Activated T-helper 1 cell treated with anti-CD3 and anti-CD28 coated beads, Interleukin-2, amount 50 U/mL, for 16 hours (primary cell): ENCODE measurements at regions not wholly inside any gene's neighbourhood (a gene's known extent, or its start where the extent isn't known, plus 50 kb on each side); places are given as distances from the start of the nearest gene placed in this dataset.

ENCODE experiments used
- DNase-seq, 2 donors: peaks; one replicate each; pipeline ENCODE4 v3.0.0-alpha.2; 2020; ENCODE audit warnings: low read depth in 1 of 2, low spot score in 1 of 2

DNA sequence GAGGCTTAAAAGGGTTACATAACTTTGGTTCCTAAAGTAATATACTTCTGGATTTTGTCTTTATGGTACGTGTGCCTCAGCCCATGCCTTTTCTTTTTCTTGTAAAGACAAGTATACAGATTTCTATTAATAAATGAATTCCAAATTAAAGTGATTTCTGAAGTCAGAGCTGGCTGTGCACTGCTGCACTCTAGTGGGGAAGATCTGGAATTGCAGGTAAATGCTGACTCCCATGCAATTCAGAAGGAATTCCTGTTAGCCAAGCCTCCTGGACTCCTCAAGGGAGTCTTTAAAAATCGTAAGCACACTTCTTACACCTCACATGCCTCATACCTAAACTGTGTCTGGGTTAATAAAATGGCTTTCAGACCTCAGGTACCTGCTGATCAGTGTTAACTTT, 118.4 kb upstream of the SLC7A1 start:
- DNase-seq = no peak

DNA sequence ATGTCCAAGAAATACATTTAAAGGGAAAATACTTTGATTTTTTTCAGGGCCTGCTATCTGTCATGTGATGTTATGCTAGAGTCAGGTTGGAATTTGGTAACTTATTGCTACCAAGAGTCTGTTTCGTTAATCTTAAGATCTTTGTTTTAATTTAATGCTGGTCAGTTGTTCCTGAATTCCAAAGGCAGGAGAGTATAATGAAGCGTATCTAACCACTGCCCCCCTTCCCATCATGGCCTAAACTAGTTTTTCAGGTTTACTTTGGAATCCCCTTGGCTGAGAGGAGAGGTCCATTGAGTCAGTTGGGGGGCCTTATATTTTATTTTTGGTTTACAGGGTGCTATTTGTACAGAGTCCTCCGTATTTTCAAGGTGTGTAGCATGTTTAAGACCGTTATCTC, 116.3 kb upstream of the SLC7A1 start:
- no peak for DNase-seq

DNA sequence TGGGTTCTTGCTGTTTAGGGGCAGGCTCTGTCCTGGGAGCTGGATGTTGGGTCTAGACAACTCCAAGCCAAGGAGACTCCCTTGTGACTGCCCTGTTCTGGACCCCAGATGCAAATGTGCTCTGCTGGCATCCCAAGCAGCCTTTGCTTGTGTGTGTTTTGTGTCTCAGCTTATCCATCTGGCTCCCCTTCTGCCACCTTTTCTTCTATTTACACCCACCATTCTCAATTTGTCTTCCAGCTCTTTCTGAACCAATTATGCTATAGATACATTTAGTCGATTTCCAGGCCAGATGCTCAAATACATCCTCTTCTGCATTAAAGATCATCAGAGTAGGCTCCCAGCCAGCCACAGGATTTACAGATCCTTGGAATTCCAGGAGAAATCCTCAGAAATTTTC, 115.0 kb upstream of the SLC7A1 start:
- no peak for DNase-seq

DNA sequence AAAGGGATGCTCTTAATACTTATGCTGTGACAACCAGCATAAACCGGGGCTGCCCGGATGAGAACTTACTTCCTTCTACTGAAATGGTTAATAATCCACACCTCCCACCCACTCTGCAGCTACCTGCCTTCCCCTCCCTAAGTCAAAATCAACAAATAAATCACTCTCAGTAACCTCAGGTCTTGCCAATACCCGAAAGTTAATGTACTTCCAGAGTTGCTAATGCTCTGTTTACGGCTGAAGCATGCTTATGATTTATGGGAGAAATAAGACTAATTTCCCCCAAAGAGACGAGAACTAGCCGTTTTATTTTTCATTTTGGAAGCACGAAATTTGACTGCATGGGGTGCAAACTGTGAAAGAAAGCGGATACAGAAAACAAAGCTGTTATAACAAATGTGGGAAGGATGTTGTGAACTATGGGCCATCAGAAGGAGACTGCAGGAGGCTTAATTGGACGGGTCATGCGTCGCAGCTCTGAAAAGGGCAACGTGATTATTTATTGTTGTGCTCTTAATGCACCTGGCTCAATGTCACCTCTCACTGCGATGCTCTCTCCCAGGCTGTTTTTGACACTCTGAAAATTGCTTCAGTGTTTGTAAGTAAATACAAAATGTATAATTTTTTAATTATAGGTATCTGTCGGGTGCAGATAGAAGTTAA, 114.0 kb upstream of the SLC7A1 start:
- DNase-seq = no peak

DNA sequence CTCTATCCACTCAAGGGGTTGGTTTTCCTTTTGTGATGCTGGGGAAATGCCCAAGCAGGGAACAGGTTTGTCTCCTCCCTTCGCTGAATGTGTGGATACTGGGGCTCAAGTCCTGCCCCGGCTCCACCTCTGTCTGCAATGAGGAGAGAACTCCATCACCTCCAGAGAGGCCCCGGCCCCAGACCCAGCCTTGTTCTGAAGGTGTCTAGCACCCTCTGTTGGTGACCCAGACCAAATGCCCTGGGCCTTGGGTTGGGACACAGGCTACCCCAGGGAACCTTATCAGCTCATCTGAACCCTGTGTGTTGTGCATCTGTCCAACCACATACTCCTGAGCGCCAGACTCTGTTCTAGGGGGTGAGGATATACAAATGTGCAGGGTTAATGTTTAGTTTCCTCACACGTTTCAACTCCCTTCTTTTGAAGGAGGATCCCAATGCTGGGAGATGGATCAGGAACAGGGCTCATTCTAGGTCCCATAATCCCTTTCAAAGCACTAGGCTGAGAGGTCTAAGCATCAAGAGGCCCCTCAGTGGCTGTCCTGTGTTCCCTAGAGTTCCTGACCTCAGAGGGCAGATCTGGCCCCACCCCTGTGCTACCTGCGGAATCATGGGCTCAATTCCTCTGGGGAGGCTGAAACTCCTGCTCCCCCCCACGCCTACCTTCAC, 112.5 kb upstream of the SLC7A1 start:
- peak; percentile 9 to 20 for DNase-seq

DNA sequence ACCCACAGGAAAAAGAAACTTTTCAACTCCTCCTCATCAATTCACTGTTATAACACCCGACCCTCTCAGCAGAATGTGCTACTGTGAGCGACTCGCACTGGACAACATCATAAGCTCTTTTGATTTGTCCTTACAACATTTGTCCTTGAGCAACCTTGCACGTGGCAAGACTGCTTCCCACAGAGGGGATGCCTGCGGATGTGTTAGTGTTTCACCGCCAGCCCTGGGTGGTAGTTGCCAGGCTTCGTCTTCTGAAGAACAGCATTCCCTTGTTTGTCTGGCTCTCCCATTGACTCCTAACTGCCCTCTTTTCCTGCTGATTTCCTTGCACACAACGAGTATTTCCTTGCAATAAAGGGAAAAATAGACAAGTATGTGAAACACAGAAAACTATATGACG, 111.4 kb upstream of the SLC7A1 start:
- DNase-seq = no peak

DNA sequence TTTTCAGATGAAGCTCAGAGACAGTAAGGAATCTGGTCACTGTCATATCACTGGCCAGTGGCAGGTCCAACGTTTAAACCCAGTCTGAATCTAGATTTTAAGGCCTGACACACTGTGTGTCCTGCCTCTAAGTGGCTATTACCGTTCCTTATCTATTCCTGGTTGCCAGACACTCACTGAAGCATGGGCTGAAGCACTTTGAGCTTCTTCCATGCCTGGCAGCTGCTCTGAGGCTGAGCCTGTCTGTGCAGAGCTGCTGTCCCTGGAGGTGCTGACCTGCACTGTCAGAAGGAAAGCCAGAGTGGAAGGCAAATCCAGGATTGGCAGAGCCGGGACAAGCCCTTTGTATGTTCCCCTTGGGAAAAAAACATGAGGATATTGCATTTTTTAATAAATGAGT, 109.2 kb upstream of the SLC7A1 start:
- no peak for DNase-seq

DNA sequence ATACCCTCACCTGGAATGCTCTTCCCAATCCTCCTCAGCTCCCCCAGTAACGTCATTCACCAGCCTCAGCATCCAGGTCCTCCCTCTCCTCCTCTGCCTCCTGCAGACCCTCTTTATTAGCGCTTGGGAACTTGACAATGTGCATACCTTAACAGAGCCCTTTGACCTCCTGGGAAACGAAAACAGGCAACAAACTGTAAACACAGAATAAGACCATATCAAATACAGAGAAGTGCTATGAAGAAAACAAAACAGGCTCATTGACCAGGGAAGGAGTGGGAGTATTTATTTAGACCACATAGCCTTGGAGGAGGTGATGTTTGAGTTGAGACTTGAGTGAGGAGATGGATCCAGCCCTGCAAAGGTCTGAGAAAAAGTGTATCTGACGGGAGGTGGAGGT, 107.9 kb upstream of the SLC7A1 start:
- no peak for DNase-seq

DNA sequence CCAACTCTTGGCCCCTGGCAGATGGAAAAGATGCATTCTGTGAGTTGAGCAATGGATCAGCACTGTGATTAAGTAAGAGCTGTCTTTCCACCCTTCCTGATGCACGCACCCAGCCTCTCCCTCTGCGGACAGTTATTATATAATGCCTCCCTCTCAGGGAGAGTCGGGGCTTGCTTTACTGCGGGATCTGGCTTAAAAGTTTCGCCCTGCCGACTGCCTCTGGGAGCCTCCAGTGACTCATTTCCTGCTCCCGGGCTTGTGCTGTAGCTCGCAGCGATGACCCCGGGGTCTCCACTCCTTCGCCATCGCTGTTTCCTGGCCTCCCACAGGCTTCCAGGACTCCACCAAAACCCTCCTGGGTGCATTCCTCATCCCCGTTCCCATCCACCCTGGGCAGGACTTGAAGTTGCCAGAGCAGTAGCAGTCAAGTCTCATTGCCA, 107.4 kb upstream of the SLC7A1 start:
- DNase-seq = no peak

DNA sequence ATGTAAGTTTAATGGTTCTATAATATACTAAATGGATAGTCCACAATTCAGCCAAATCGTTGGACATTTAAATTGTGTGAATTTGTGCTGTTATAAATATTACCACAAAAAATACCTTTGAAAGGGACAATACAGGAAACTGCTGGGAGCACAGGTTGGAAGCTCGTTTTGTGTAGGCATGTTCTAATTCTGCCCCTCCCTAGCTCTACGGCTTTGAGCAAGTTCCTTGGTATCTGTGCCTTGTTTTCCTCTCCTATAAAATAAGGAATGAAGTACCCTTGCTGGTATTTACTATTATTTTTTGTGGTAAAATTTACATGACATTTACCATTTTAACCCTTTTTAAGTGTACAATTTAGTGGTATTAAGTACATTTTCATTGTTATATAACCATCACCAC, 102.6 kb upstream of the SLC7A1 start:
- DNase-seq = no peak

DNA sequence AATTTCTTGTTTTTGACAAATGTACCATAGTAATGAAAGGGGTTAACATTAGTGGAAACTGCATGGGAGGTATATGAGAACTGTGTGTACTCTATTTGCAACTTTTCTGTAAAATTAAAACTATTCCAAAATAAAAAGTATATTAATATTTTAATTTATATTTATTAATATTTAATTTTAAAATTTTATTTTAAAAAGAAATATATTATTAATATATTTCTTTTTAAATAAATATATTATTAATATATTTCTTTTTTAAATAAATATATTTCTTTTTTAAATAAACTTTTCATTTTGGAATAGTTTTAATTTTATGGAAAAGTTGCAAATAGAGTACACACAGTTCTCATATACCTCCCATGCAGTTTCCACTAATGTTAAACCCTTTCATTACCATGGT, 101.1 kb upstream of the SLC7A1 start:
- DNase-seq = no peak

DNA sequence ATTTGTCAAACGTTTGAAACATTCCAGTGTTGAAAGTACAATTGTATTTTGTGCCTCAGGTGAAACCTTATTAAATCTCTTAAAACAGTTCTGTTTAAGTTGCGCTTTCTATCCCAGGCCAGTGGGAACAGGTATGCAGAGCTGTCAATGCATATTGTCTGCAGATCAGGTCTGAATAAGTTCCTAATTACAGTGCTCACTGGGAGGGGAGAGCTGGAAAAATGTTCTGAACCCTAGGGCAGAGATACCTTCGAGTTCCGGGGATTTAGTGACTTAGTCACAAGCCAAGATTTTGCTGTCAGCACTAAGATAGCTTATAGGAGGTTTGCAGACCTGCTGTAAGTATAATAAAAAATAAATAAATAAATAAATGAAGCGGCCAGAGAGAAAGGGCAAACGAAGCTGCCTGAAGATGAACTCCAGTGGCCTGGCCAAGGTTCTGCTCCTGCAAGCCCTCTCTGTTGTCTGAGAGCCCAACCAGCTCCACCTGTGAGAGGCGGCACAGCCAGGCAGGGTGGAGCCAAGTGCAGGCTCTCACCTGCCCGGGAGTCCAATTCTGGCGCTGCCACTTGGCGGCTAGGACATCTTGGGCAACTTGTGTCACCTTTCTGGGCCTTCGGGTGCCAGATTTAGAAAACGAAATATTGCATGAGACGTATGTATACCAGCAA, 97.9 kb upstream of the SLC7A1 start:
- DNase-seq = no peak

DNA sequence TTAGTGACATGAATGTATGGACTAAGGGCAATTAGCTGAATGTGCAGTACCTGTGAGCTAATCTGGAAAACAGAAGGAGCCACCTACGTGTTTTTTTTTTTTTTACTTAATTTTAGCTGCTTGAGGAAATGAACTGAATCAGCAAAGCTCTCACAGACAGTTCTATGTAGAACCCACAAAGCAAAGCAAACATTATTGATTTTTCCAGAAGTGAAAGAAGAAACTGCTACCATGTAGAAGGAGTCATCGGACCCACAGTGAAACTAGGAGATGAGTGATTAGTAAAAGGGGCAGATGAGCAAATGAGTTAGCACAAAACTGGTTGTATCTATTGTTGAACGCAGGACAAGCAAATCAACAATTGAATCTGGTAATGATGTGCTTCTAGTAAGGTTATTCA, 94.1 kb upstream of the SLC7A1 start:
- DNase-seq = no peak

DNA sequence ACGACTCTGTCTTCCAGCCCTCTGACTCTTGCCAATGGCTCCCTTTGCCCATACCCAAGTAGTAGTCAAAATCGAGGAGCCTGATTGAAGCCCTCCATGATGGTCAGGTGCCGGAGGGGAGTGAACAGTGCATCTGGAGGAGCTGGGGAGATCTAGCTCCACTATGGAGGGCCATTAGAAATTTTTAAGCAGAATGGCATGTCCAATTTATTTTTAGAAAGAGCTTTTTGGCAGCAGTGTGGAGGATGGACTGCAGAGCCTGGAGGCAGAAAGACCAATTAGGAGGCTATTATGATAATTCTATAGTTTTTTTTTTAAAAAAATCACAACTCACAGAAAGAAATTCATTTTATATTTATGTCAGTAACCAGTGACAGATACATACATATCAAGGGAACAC, 92.7 kb upstream of the SLC7A1 start:
- no peak for DNase-seq

DNA sequence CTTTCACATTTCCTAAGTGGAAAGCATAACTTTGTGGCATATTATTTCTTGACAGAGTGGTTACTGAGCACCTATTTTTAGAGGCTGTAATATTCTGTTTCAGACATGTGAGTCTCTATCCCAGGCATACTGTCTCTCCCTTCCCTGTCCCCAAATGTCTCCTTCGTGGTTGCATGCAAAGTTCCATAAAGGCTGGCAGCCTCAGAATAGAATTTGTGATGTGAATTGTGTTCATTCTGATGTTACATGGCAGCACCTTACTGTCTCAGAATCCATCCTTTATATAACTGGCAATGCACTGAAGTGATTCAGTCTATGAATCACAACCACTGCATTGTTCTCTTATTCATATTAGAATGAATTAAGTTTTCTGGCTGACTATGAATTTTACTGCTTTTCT, 89.0 kb upstream of the SLC7A1 start:
- DNase-seq = no peak

DNA sequence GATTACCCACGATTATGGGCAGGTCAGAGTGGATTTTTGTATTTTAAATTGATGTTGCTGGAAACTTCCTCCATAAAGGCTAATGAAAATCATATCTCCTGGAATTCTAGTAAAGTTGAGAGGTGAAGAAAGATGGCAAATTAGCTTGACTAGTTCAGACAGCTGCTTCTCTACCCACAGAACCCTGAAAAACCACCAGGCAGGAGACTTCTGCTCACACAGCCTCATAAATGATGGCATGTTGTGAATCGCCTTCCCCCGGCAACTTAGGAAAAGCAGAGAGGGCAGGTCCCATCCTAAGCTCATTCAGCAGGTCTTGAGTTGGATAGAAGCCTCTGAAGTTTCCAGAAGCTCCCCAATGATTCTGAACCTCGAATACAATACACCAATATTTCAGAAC, 87.6 kb upstream of the SLC7A1 start:
- DNase-seq = no peak

DNA sequence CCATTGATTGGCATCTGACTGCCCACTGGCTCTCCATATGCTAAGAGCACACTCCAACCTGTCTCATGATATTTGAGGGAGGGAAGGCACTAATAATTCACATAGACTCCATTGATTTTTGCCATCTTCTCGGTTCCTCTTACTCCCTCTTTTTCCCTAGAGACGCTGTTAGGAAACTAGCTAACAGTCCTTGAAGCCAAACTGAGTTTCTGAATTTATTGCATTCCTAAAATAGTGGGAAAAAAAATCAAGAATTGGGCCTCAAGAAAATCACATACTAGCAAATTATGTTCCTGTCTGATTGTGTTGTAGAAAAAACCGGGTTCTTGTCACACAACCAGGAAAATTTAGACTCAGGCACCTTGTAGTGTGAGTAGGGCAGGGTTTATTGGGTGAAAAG, 86.4 kb upstream of the SLC7A1 start:
- DNase-seq = no peak

DNA sequence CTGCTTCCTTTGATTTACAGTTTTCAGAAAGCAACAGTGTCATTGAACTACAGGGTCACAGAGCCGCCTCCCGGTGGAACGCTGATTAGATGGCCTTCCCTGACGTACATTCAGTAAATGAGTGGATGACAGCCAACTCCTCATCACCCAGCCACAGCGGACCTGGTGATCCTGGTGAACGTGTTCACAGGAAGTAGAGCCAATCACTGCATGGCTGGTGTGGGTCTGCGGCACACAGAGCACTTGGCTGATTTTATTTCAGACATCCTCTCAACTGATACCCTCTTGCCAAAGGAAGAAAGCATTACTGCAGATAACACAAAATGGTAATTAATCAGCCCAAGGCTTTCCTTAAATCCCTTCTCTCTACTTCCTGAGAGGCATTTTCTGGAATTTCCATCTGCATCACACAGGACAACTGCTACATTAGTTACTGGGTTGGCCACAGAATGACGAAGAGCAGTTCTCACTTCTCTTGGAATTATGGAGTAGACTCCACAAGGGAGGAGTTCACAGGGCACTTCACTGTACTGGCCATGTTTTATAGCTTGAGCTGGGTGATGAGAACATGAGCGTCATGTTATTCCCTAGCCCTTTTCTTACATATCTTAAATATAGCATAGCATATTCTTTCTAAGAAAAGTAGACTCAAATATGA, 84.0 kb upstream of the SLC7A1 start:
- no peak for DNase-seq

DNA sequence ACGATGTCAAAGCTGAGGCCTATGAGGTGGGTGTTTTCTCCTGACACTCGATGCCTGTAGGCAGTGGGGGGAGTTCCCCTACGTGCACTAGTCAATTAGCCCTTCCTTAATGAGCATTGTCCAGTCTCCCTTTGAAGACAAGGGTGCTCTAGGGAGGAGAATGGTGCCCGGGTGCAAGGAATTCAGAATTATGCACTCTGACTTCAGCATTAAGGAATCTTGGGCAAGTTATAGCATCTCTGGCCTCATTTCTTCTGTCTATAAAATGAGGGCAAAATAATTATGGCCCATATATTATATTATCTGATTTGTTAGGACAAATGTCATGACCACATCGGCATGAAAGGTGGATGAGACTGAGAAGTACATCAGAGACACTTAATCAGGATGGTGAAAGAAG, 82.1 kb upstream of the SLC7A1 start:
- DNase-seq = no peak

DNA sequence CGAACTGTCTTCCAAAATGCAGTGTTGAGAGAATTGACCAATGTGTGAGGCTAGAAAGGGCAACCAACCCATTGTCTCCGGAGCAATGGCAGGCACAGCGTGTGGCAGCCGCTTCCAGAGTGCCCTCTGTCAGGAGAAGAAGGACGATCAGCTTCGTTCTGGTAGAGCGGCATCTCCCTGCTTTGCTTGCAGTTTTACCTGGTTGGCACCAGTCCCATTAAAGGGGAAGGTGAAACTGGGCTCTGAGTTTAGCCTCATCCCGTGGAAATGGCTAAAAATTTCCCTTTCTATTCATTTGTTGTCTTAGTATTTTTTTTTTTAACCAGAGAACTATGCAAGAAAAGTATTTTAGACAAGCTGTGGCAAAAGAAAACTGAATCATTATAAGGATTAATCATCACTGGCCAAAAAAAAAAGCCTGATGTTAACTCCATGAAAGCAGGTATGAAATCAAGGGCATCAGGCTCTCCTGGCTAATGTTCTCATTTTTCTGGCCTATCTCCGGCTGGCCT, 81.5 kb upstream of the SLC7A1 start:
- DNase-seq = no peak

DNA sequence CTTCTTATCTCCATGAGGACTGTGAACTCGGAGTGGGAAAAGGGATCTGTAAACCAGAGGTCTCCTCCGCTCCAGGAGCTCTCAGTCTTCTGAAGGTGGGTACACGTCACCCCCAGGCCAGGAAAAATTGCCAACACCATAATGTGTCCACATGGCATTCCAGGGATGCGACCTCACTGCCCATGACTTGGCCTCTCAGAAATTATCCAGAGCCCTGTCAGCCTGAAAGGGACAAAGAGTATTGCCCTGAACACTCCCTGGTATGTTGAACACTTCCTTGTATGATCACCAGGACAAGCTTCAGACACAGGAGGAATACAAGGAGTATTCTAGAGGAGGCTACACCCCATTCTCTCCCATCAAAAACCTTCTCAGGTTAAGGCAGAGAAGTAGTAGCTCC, 81.0 kb upstream of the SLC7A1 start:
- no peak for DNase-seq

DNA sequence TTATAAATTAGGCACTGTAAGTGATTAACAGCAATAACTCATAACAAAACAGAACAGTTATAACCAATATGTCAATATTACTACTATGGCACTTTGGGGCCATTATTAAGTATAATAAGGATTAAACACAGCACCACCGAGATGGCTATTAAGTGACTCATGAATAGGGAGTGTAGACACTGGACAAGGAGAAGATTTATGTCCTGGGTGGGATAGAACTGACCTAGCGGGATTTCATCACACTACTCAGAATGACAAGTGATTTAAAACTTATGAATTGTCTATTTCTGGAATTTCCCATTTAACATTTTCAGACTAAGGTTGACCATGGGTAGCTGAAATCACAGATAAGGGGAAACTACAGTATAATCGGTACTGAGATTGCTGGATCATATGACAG, 79.0 kb upstream of the SLC7A1 start:
- DNase-seq = no peak
